ENCODE measurements at regions not wholly inside any gene's neighbourhood (a gene's known extent, or its start where the extent isn't known, plus 50 kb on each side); places are given as distances from the start of the nearest gene placed in this dataset.

DNA sequence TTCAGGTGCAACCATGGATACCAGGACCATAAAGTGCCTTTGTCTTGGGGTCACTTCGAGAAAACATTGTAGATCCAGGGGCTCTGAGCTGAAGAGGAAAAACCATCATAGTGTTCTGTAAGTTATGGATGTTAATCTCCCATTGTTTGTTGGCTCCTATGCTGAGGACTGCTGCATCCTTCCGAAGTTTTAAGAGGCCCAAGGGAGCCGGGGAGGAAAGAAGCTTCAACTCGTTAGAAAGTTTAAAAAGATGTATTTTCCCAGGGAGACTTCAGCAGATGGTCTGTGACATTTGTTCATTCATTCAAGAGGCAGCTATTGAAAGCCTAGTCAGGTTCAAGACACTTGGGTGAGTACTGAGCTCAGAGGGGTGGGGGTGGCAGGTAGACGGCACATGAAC, 378.8 kb upstream of the TBX3 start:
- no peak overlapping the region for H3K27ac Mint-ChIP-seq (ENCODE audit: unreplicated experiment)
- CTCF ChIA-PET = no interaction called here
- no peak for TF ChIP-seq CTCF (IDR thresholded peaks at IDR 0.05; ENCODE audit: unreplicated experiment)
- intact Hi-C loops (cut with micrococcal nuclease; ENCODE audit: unreplicated experiment) = no loop called here
- no peaks in the 10 kb centered on the region for H3K36me3 Mint-ChIP-seq (ENCODE audit: insufficient read depth, unreplicated experiment)
- DNase-seq = no peak
- no peaks in the 10 kb centered on the region for H3K27me3 Mint-ChIP-seq (ENCODE audit: unreplicated experiment)
- H3K4me3 Mint-ChIP-seq (ENCODE audit: low read depth, unreplicated experiment) = no peak overlapping the region
- no TSS peak for BruUV-seq (replicated peaks)
- H3K4me1 Mint-ChIP-seq (ENCODE audit: low read depth, unreplicated experiment) = no peaks in the 10 kb centered on the region
- H3K9me3 Mint-ChIP-seq (ENCODE audit: low read depth, unreplicated experiment) = peaks cover 5% of the 10 kb centered on the region

GRCh38 chr12:115060477-115061168, 376.6 kb upstream of the TBX3 start:
- Mint-ChIP-seq H3K27me3 (ENCODE audit: unreplicated experiment) (no peaks in the 10 kb centered on the region), H3K27ac (ENCODE audit: unreplicated experiment) (no peak overlapping the region), H3K36me3 (ENCODE audit: insufficient read depth, unreplicated experiment) (no peaks in the 10 kb centered on the region), H3K4me3 (ENCODE audit: low read depth, unreplicated experiment) (no peak overlapping the region), H3K4me1 (ENCODE audit: low read depth, unreplicated experiment) (no peaks in the 10 kb centered on the region), H3K9me3 (ENCODE audit: low read depth, unreplicated experiment) (peaks cover 10% of the 10 kb centered on the region)
- CTCF ChIA-PET = no interaction called here
- no peak for DNase-seq
- no peak for TF ChIP-seq CTCF (IDR thresholded peaks at IDR 0.05; ENCODE audit: unreplicated experiment)
- BruUV-seq (replicated peaks) = no TSS peak
- intact Hi-C loops (cut with micrococcal nuclease; ENCODE audit: unreplicated experiment) = no loop called here

DNA sequence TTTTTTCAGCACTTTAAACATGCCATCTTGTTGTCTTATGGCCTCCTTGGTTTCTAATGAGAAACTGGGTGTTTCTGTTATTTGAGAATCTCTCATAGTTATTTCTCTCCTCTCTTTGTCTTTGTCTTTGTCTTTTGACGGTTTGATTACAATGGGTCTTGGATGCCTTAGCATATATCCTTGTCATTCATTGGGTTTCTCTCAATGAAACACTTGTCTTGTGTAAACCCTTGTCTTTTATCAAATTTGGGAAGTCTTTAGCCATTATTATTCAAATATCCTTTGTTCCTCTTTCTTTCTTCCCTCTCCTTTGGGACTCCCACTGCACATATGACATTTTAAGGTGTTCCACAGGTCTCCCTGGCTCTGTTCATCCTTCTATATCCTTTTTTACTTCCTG, 373.5 kb upstream of the TBX3 start:
- Mint-ChIP-seq H3K9me3 (ENCODE audit: low read depth, unreplicated experiment) (peaks cover 9% of the 10 kb centered on the region), H3K4me1 (ENCODE audit: low read depth, unreplicated experiment) (no peaks in the 10 kb centered on the region), H3K4me3 (ENCODE audit: low read depth, unreplicated experiment) (no peak overlapping the region), H3K27me3 (ENCODE audit: unreplicated experiment) (no peaks in the 10 kb centered on the region), H3K36me3 (ENCODE audit: insufficient read depth, unreplicated experiment) (no peaks in the 10 kb centered on the region), H3K27ac (ENCODE audit: unreplicated experiment) (no peak overlapping the region)
- no TSS peak for BruUV-seq (replicated peaks)
- DNase-seq = no peak
- CTCF ChIA-PET = no interaction called here
- TF ChIP-seq CTCF (IDR thresholded peaks at IDR 0.05; ENCODE audit: unreplicated experiment) = no peak
- intact Hi-C loops (cut with micrococcal nuclease; ENCODE audit: unreplicated experiment) = no loop called here

DNA sequence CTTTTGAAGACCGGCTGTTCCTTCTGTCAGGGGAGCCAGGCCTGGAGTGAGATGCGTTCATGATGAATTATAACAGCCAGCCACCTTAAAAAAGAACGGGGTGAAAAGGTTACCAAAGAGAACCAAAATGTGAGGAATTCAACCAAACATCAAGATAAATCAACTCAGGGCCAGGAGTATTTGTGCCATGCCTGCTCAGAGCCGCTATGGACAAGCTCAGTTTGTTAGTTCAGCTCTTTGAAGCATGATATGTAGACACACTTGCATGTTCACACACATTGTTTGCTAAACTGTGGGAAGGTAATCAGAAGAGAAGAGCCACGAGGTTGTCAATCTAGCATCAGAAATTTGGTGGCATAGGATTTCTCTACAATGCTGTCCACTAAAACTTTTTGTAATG, 367.4 kb upstream of the TBX3 start:
- TF ChIP-seq CTCF (IDR thresholded peaks at IDR 0.05; ENCODE audit: unreplicated experiment) = no peak
- CTCF ChIA-PET = no interaction called here
- H3K27me3 Mint-ChIP-seq (ENCODE audit: unreplicated experiment) = no peaks in the 10 kb centered on the region
- BruUV-seq (replicated peaks) = no TSS peak
- no peak for DNase-seq
- no peak overlapping the region for H3K4me3 Mint-ChIP-seq (ENCODE audit: low read depth, unreplicated experiment)
- H3K4me1 Mint-ChIP-seq (ENCODE audit: low read depth, unreplicated experiment) = no peaks in the 10 kb centered on the region
- H3K9me3 Mint-ChIP-seq (ENCODE audit: low read depth, unreplicated experiment) = peaks cover 15% of the 10 kb centered on the region
- H3K36me3 Mint-ChIP-seq (ENCODE audit: insufficient read depth, unreplicated experiment) = no peaks in the 10 kb centered on the region
- intact Hi-C loops (cut with micrococcal nuclease; ENCODE audit: unreplicated experiment) = no loop called here
- H3K27ac Mint-ChIP-seq (ENCODE audit: unreplicated experiment) = no peak overlapping the region

Data from Calu3 (cell line).